ENCODE measurements at regions not wholly inside any gene's neighbourhood (a gene's known extent, or its start where the extent isn't known, plus 50 kb on each side); places are given as distances from the start of the nearest gene placed in this dataset.
"Not testable (repeated sequence)": the region's sequence is repeated elsewhere in the genome, so short reads cannot be mapped to it uniquely, and the experiment has no call there.

DNA sequence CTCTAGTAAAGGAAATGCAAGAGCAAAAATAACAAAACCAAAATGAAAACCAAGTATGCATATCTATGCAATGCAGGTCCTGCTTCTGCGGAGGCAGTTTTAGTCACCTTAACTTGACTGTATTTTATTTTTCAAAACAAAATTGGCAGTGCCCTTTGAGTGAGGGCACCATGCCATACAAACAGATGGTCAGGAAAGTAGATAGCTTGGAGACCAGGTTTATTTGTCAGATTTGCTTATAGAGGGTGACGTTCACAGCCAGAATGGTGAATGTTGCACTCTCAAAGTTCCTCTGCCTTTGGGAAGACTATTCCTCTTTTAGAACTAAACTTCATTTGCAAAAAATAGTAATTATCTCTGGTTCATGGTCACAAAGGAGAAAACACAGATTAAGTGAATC, 801.9 kb downstream of the ANKRD7 start:
- Histone ChIP-seq H3K9me3 (ENCODE audit: control insufficient read depth, low read length) (no peaks in the 10 kb centered on the region), H3K27me3 (ENCODE audit: control insufficient read depth in 1 of 2, insufficient read depth in 1 of 2, low read length in 2 of 2) (no peaks in the 10 kb centered on the region), H3K18ac (ENCODE audit: low read depth in 1 of 2, low read length in 2 of 2) (no peak overlapping the region), H4K8ac (ENCODE audit: low read length) (no peak overlapping the region), H3K4ac (ENCODE audit: low read depth in 1 of 2, low read length in 2 of 2) (no peak overlapping the region), H2AK5ac (ENCODE audit: low read length, severe bottlenecking) (no peak overlapping the region), H2BK12ac (ENCODE audit: low read length in 2 of 2) (no peak overlapping the region), H3K36me3 (ENCODE audit: control insufficient read depth in 1 of 2, insufficient read depth in 2 of 2, low read depth in 1 of 2, low read length in 2 of 2) (no peaks in the 10 kb centered on the region), H3K4me1 (ENCODE audit: control insufficient read depth, insufficient read depth, low read depth, low read length) (no peaks in the 10 kb centered on the region), H3K9ac (ENCODE audit: low read length) (no peak overlapping the region), H2BK5ac (ENCODE audit: low read depth, low read length, poor library complexity, severe bottlenecking) (no peak overlapping the region), H3K4me2 (ENCODE audit: low read length, poor library complexity, severe bottlenecking) (no peak overlapping the region), H4K91ac (ENCODE audit: low read length) (no peak overlapping the region), H3K14ac (ENCODE audit: low read length in 2 of 2) (no peak overlapping the region), H3K79me1 (replicated peaks; ENCODE audit: low read length, poor library complexity, severe bottlenecking) (no peaks in the 10 kb centered on the region), H3K23ac (ENCODE audit: low read length in 2 of 2) (no peak overlapping the region), H2BK15ac (ENCODE audit: low read depth, poor library complexity, severe bottlenecking) (no peak overlapping the region), H3K27ac (ENCODE audit: low read length, poor library complexity, severe bottlenecking) (no peak overlapping the region), H2BK120ac (ENCODE audit: low read depth, low read length) (no peak overlapping the region), H3K4me3 (ENCODE audit: insufficient read depth in 1 of 2, low read depth in 1 of 2, low read length in 2 of 2) (no peak overlapping the region), H2AFZ (ENCODE audit: low read depth, low read length) (no peak overlapping the region)
- DNase-seq: no peak
- WGBS: 100% methylated on average over 1 of the region's 2 CpGs

DNA sequence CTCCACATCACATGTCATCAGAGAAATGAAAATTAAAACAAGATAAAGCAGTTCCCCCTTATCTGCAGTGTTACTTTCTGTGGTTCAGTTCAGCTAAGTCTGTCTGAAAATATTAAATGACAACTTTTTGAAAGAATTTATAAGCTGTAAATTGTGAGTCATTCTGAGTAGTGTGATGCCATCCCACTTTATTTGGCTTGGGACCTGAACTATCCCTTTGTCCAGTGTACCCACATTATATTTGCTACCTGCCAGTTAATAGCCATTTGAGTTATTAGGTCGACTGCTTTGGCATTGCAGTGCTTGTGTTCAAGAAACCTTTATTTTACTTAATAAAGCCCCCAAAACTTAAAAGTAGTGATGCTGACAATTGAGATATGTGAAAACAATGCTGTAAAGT, 804.2 kb downstream of the ANKRD7 start:
- H2BK120ac ChIP-seq (ENCODE audit: low read depth, low read length): no peak overlapping the region
- H3K4me3 ChIP-seq (ENCODE audit: insufficient read depth in 1 of 2, low read depth in 1 of 2, low read length in 2 of 2): no peak overlapping the region
- no peak overlapping the region for H3K14ac ChIP-seq (ENCODE audit: low read length in 2 of 2)
- H3K27ac ChIP-seq (ENCODE audit: low read length, poor library complexity, severe bottlenecking): no peak overlapping the region
- H2BK5ac ChIP-seq (ENCODE audit: low read depth, low read length, poor library complexity, severe bottlenecking): no peak overlapping the region
- H2BK12ac ChIP-seq (ENCODE audit: low read length in 2 of 2): no peak overlapping the region
- no peak overlapping the region for H3K23ac ChIP-seq (ENCODE audit: low read length in 2 of 2)
- no peak overlapping the region for H3K4me2 ChIP-seq (ENCODE audit: low read length, poor library complexity, severe bottlenecking)
- WGBS: no CpG with 5 or more reads among the region's 1 CpG
- H3K27me3 ChIP-seq (ENCODE audit: control insufficient read depth in 1 of 2, insufficient read depth in 1 of 2, low read length in 2 of 2): no peaks in the 10 kb centered on the region
- H2AK5ac ChIP-seq (ENCODE audit: low read length, severe bottlenecking): no peak overlapping the region
- no peak overlapping the region for H2AFZ ChIP-seq (ENCODE audit: low read depth, low read length)
- no peak overlapping the region for H3K9ac ChIP-seq (ENCODE audit: low read length)
- peaks cover 6% of the 10 kb centered on the region for H3K9me3 ChIP-seq (ENCODE audit: control insufficient read depth, low read length)
- no peak overlapping the region for H3K18ac ChIP-seq (ENCODE audit: low read depth in 1 of 2, low read length in 2 of 2)
- H4K91ac ChIP-seq (ENCODE audit: low read length): no peak overlapping the region
- no peak for DNase-seq
- H3K4ac ChIP-seq (ENCODE audit: low read depth in 1 of 2, low read length in 2 of 2): no peak overlapping the region
- H3K36me3 ChIP-seq (ENCODE audit: control insufficient read depth in 1 of 2, insufficient read depth in 2 of 2, low read depth in 1 of 2, low read length in 2 of 2): no peaks in the 10 kb centered on the region
- H3K79me1 ChIP-seq (replicated peaks; ENCODE audit: low read length, poor library complexity, severe bottlenecking): no peaks in the 10 kb centered on the region
- no peaks in the 10 kb centered on the region for H3K4me1 ChIP-seq (ENCODE audit: control insufficient read depth, insufficient read depth, low read depth, low read length)
- no peak overlapping the region for H2BK15ac ChIP-seq (ENCODE audit: low read depth, poor library complexity, severe bottlenecking)
- H4K8ac ChIP-seq (ENCODE audit: low read length): no peak overlapping the region

DNA sequence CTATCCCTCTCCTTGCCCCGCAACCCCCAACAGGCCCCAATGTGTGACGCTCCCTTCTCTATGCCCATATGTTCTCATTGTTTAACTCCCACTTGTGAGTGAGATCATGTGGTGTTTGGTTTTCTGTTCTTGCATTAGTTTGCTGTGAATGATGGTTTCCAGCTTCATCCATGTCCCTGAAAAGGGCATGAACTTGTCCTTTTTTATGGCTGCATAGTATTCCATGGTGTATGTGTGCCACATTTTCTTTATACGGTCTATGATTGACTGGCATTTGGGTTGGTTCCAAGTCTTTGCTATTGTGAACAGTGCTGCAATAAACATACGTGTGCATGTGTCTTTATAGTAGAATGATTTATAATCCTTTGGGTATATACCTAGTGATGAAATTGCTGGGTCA, 807.6 kb downstream of the ANKRD7 start:
- not testable (repeated sequence) for H3K36me3 ChIP-seq (ENCODE audit: control insufficient read depth in 1 of 2, insufficient read depth in 2 of 2, low read depth in 1 of 2, low read length in 2 of 2); H3K14ac ChIP-seq (ENCODE audit: low read length in 2 of 2); H2BK120ac ChIP-seq (ENCODE audit: low read depth, low read length); H3K9ac ChIP-seq (ENCODE audit: low read length); H4K8ac ChIP-seq (ENCODE audit: low read length); H2BK5ac ChIP-seq (ENCODE audit: low read depth, low read length, poor library complexity, severe bottlenecking); H3K27me3 ChIP-seq (ENCODE audit: control insufficient read depth in 1 of 2, insufficient read depth in 1 of 2, low read length in 2 of 2); H4K91ac ChIP-seq (ENCODE audit: low read length); H3K23ac ChIP-seq (ENCODE audit: low read length in 2 of 2); H3K4ac ChIP-seq (ENCODE audit: low read depth in 1 of 2, low read length in 2 of 2); H2AK5ac ChIP-seq (ENCODE audit: low read length, severe bottlenecking); H3K4me3 ChIP-seq (ENCODE audit: insufficient read depth in 1 of 2, low read depth in 1 of 2, low read length in 2 of 2); H2AFZ ChIP-seq (ENCODE audit: low read depth, low read length); H3K4me1 ChIP-seq (ENCODE audit: control insufficient read depth, insufficient read depth, low read depth, low read length); DNase-seq; H2BK15ac ChIP-seq (ENCODE audit: low read depth, poor library complexity, severe bottlenecking); H2BK12ac ChIP-seq (ENCODE audit: low read length in 2 of 2); H3K79me1 ChIP-seq (replicated peaks; ENCODE audit: low read length, poor library complexity, severe bottlenecking); H3K27ac ChIP-seq (ENCODE audit: low read length, poor library complexity, severe bottlenecking); H3K4me2 ChIP-seq (ENCODE audit: low read length, poor library complexity, severe bottlenecking); H3K18ac ChIP-seq (ENCODE audit: low read depth in 1 of 2, low read length in 2 of 2)
- H3K9me3 ChIP-seq (ENCODE audit: control insufficient read depth, low read length): peaks cover 11% of the 10 kb centered on the region
- WGBS: 97% methylated on average over 4 of the region's 4 CpGs

DNA sequence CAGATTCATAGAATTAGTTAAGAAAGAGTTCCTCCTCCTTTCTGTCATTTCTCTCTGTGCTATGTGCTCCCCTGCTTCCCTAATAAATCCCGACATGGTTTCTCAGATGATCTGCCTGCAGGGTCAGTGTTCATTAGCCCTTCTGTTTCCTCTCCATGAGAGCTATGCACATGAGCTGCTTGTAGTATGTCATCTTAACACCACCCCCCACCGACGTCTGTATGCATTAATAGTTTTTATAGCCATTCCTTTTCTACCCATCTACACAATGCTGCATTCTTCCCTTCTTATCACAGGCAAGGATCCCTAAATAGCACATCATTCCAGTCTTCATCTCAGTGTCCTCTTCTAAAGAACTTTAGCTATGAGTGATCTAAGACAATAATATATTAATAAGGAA, 809.1 kb downstream of the ANKRD7 start:
- H3K4me1 ChIP-seq (ENCODE audit: control insufficient read depth, insufficient read depth, low read depth, low read length): no peaks in the 10 kb centered on the region
- H2BK5ac ChIP-seq (ENCODE audit: low read depth, low read length, poor library complexity, severe bottlenecking): no peak overlapping the region
- H3K23ac ChIP-seq (ENCODE audit: low read length in 2 of 2): no peak overlapping the region
- no peak overlapping the region for H3K4me3 ChIP-seq (ENCODE audit: insufficient read depth in 1 of 2, low read depth in 1 of 2, low read length in 2 of 2)
- no peak overlapping the region for H2AFZ ChIP-seq (ENCODE audit: low read depth, low read length)
- no peak overlapping the region for H2AK5ac ChIP-seq (ENCODE audit: low read length, severe bottlenecking)
- H2BK12ac ChIP-seq (ENCODE audit: low read length in 2 of 2): no peak overlapping the region
- H3K4ac ChIP-seq (ENCODE audit: low read depth in 1 of 2, low read length in 2 of 2): no peak overlapping the region
- no peaks in the 10 kb centered on the region for H3K79me1 ChIP-seq (replicated peaks; ENCODE audit: low read length, poor library complexity, severe bottlenecking)
- 66% methylated on average over 3 of the region's 3 CpGs for WGBS
- DNase-seq: no peak
- no peak overlapping the region for H3K9ac ChIP-seq (ENCODE audit: low read length)
- no peak overlapping the region for H4K8ac ChIP-seq (ENCODE audit: low read length)
- no peak overlapping the region for H3K27ac ChIP-seq (ENCODE audit: low read length, poor library complexity, severe bottlenecking)
- H3K9me3 ChIP-seq (ENCODE audit: control insufficient read depth, low read length): peaks cover 11% of the 10 kb centered on the region
- H3K36me3 ChIP-seq (ENCODE audit: control insufficient read depth in 1 of 2, insufficient read depth in 2 of 2, low read depth in 1 of 2, low read length in 2 of 2): no peaks in the 10 kb centered on the region
- no peak overlapping the region for H2BK15ac ChIP-seq (ENCODE audit: low read depth, poor library complexity, severe bottlenecking)
- H3K14ac ChIP-seq (ENCODE audit: low read length in 2 of 2): no peak overlapping the region
- no peak overlapping the region for H4K91ac ChIP-seq (ENCODE audit: low read length)
- H3K27me3 ChIP-seq (ENCODE audit: control insufficient read depth in 1 of 2, insufficient read depth in 1 of 2, low read length in 2 of 2): no peaks in the 10 kb centered on the region
- no peak overlapping the region for H2BK120ac ChIP-seq (ENCODE audit: low read depth, low read length)
- no peak overlapping the region for H3K18ac ChIP-seq (ENCODE audit: low read depth in 1 of 2, low read length in 2 of 2)
- no peak overlapping the region for H3K4me2 ChIP-seq (ENCODE audit: low read length, poor library complexity, severe bottlenecking)

All from mesenchymal stem cell (in vitro differentiated cells and primary cell).